GM23338 (cell line): ENCODE measurements at regions not wholly inside any gene's neighbourhood (a gene's known extent, or its start where the extent isn't known, plus 50 kb on each side); places are given as distances from the start of the nearest gene placed in this dataset.
"Not testable (repeated sequence)": the region's sequence is repeated elsewhere in the genome, so short reads cannot be mapped to it uniquely, and the experiment has no call there.

Experiments
- ATAC-seq: fragments of 200-7000 bp; cut with Tn5 transposase; 3 replicates; pipeline ENCODE4 v1.9.1; 2020
- DNase-seq: peaks from one replicate; pipeline ENCODE4 v3.0.0-alpha.2; 2015; ENCODE audit warnings: low spot score
- H2AFZ ChIP-seq: fragments of 200-600 bp; sonication (generic); 2 replicates; pipeline ENCODE4 v1.8.0; 2016; ENCODE audit warnings: antibody characterized with exemption, mild to moderate bottlenecking, moderate library complexity
- H3F3A ChIP-seq: fragments of 200-600 bp; sonication (generic); replicated peaks from 2 replicates; pipeline ENCODE4 v1.8.0; 2017; ENCODE audit warnings: antibody characterized with exemption, mixed run types, low read depth
- H3K27ac ChIP-seq: fragments of 200-600 bp; sonication (generic); 2 replicates; pipeline ENCODE4 v1.6.1; 2016; ENCODE audit warnings: low read depth
- H3K27me3 ChIP-seq: fragments of 200-600 bp; sonication (generic); 2 replicates; pipeline ENCODE4 v1.8.0; 2016; ENCODE audit warnings: mild to moderate bottlenecking, mixed run types, moderate library complexity; ENCODE audit not compliant: insufficient read depth
- H3K36me3 ChIP-seq: fragments of 200-600 bp; sonication (generic); 2 replicates; pipeline ENCODE4 v1.8.0; 2016; ENCODE audit warnings: mild to moderate bottlenecking; ENCODE audit not compliant: insufficient read depth
- H3K4me1 ChIP-seq: fragments of 200-600 bp; sonication (generic); 2 replicates; pipeline ENCODE4 v1.8.0; 2016; ENCODE audit warnings: mild to moderate bottlenecking, moderate library complexity; ENCODE audit not compliant: insufficient read depth
- H3K4me2 ChIP-seq: fragments of 200-600 bp; sonication (generic); 2 replicates; pipeline ENCODE4 v1.7.1; 2017; ENCODE audit warnings: mixed run types
- H3K4me3 ChIP-seq: fragments of 200-600 bp; sonication (generic); 2 replicates; pipeline ENCODE4 v1.6.1; 2016; ENCODE audit warnings: mixed run types
- H3K79me2 ChIP-seq: fragments of 200-600 bp; sonication (generic); replicated peaks from 2 replicates; pipeline ENCODE4 v1.8.0; 2017; ENCODE audit warnings: mild to moderate bottlenecking; ENCODE audit not compliant: insufficient read depth
- H3K9me2 ChIP-seq: fragments of 200-600 bp; sonication (generic); 2 replicates; pipeline ENCODE4 v1.8.0; 2017; ENCODE audit not compliant: insufficient read depth
- H4K20me1 ChIP-seq: fragments of 200-600 bp; sonication (generic); replicated peaks from 2 replicates; pipeline ENCODE4 v1.8.0; 2017; ENCODE audit warnings: mild to moderate bottlenecking; ENCODE audit not compliant: insufficient read depth
- H3K27ac Mint-ChIP-seq: 2 replicates; pipeline ENCODE4 v1.8.0; 2020; ENCODE audit warnings: inconsistent platforms, mild to moderate bottlenecking, moderate library complexity, mixed read lengths
- H3K27me3 Mint-ChIP-seq: 3 replicates; pipeline ENCODE4 v1.8.0; 2022; ENCODE audit warnings: low read depth, mild to moderate bottlenecking, moderate library complexity, mixed read lengths, inconsistent platforms; ENCODE audit not compliant: insufficient read depth, poor library complexity
- H3K36me3 Mint-ChIP-seq: 3 replicates; pipeline ENCODE4 v1.8.0; 2021; ENCODE audit warnings: low read depth, mild to moderate bottlenecking, inconsistent platforms, moderate library complexity, mixed read lengths
- H3K4me1 Mint-ChIP-seq: 3 replicates; pipeline ENCODE4 v1.8.0; 2020; ENCODE audit warnings: mild to moderate bottlenecking, inconsistent platforms, mixed read lengths
- H3K4me3 Mint-ChIP-seq: 3 replicates; pipeline ENCODE4 v1.8.0; 2021; ENCODE audit warnings: moderate library complexity, mild to moderate bottlenecking, inconsistent platforms, mixed read lengths
- H3K9me3 Mint-ChIP-seq: 3 replicates; pipeline ENCODE4 v1.8.0; 2020; ENCODE audit warnings: moderate library complexity, mild to moderate bottlenecking, inconsistent platforms, mixed read lengths
- CREB1 ChIP-seq: fragments of 250-450 bp; sonication (Bioruptor Pico); IDR thresholded peaks from 2 replicates; pipeline ENCODE4 v1.5.0; 2020; ENCODE audit warnings: low read depth, mild to moderate bottlenecking, moderate library complexity
- CTCF ChIP-seq, 2 experiments: fragments of 200-600 bp in 1 of 2; sonication (generic) in 1 of 2; conservative IDR thresholded peaks; 2 replicates each; pipeline versions ENCODE4 v1.5.1 to v1.6.1; 2016 to 2017; ENCODE audit warnings: antibody characterized with exemption in 2 of 2, low read depth in 2 of 2, mild to moderate bottlenecking in 2 of 2, moderate library complexity in 1 of 2
- EZH2 ChIP-seq: fragments of 200-600 bp; sonication (generic); IDR thresholded peaks from one replicate; pipeline ENCODE4 v1.8.0; 2017; ENCODE audit warnings: antibody characterized with exemption, mild to moderate bottlenecking, low read depth; ENCODE audit not compliant: unreplicated experiment
- JUNB ChIP-seq: IDR thresholded peaks from one replicate; pipeline ENCODE4 v1.6.1; 2016; ENCODE audit warnings: antibody characterized with exemption; ENCODE audit not compliant: unreplicated experiment
- POLR2AphosphoS5 ChIP-seq: IDR thresholded peaks from 2 replicates; pipeline ENCODE4 v1.6.1; 2016; ENCODE audit warnings: antibody characterized with exemption, low read depth
- REST ChIP-seq: IDR thresholded peaks from one replicate; pipeline ENCODE4 v1.6.1; 2018; ENCODE audit warnings: antibody characterized with exemption; ENCODE audit not compliant: unreplicated experiment
- ZNF114 ChIP-seq: fragments of 250-450 bp; sonication (Bioruptor Pico); IDR thresholded peaks from 2 replicates; pipeline ENCODE4 v1.5.0; 2020; ENCODE audit warnings: mild to moderate bottlenecking, moderate library complexity
- ZNF331 ChIP-seq: fragments of 250-450 bp; sonication (Bioruptor Pico); IDR thresholded peaks from 2 replicates; pipeline ENCODE4 v1.5.0; 2020; ENCODE audit warnings: low read depth, mild to moderate bottlenecking, moderate library complexity
- ZNF462 ChIP-seq: fragments of 250-450 bp; sonication (Bioruptor Pico); IDR thresholded peaks from 2 replicates; pipeline ENCODE4 v1.5.0; 2020; ENCODE audit warnings: mild to moderate bottlenecking, moderate library complexity
- TF ChIP-seq, protein P1 (sequence below): IDR thresholded peaks from 2 replicates; pipeline ENCODE4 v1.6.1; 2016; ENCODE audit warnings: antibody characterized with exemption

GRCh38 chr18:60064271-60064670 is 164.5 kb downstream of the PMAIP1 start (continued):
- no peak for TF ChIP-seq ZNF462 (CRISPR knock-in tag)
- TF ChIP-seq CREB1: no peak
- no peak for TF ChIP-seq REST
- TF ChIP-seq ZNF114 (CRISPR knock-in tag): no peak
- TF ChIP-seq CTCF (conservative IDR thresholded peaks at IDR 0.05; ENCODE audit: low read depth in 2 of 2): no peak
- no peak for TF ChIP-seq EZH2
- no peak for TF ChIP-seq ZNF331 (CRISPR knock-in tag)
- TF ChIP-seq, protein P1, sequence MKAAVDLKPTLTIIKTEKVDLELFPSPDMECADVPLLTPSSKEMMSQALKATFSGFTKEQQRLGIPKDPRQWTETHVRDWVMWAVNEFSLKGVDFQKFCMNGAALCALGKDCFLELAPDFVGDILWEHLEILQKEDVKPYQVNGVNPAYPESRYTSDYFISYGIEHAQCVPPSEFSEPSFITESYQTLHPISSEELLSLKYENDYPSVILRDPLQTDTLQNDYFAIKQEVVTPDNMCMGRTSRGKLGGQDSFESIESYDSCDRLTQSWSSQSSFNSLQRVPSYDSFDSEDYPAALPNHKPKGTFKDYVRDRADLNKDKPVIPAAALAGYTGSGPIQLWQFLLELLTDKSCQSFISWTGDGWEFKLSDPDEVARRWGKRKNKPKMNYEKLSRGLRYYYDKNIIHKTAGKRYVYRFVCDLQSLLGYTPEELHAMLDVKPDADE: no peak
- TF ChIP-seq POLR2AphosphoS5: no peak
- TF ChIP-seq JUNB: no peak

DNA sequence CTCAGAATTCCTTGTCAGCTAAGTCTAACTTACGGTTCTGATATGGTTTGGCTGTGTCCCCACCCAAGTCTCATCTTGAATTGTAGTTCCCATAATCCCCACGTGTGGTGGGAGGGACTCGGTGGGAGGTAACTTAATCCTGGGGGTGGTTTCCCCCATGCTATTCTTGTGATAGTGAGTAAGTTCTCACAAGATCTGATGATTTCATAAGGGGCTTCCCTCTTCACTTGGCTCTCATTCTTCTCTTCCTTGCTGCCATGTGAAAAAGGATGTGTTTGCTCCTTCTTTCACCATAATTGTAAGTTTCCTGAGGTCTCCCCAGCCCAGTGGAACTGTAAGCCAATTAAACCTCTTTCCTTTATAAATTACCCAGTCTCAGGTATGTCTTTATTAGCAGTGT is 163.0 kb downstream of the PMAIP1 start:
- ATAC-seq, H3K4me2 ChIP-seq, H3K4me3 ChIP-seq, DNase-seq, H3K36me3 ChIP-seq, H4K20me1 ChIP-seq, H3F3A ChIP-seq, H2AFZ ChIP-seq, H3K9me2 ChIP-seq, H3K4me3 Mint-ChIP-seq, H3K27ac ChIP-seq, H3K27ac Mint-ChIP-seq, H3K79me2 ChIP-seq, H3K27me3 Mint-ChIP-seq, H3K27me3 ChIP-seq: not testable (repeated sequence)
- H3K4me1 ChIP-seq: peaks cover 24% of the 10 kb centered on the region
- Mint-ChIP-seq H3K9me3 (peaks cover 11% of the 10 kb centered on the region; the same call in 1 of the 3 replicates), H3K36me3 (peaks cover 11% of the 10 kb centered on the region; the same call in 2 of the 3 replicates), H3K4me1 (peaks cover 19% of the 10 kb centered on the region)
